Coronary artery (tissue), 2 donors: ENCODE measurements at regions not wholly inside any gene's neighbourhood (a gene's known extent, or its start where the extent isn't known, plus 50 kb on each side); places are given as distances from the start of the nearest gene placed in this dataset.

ENCODE experiments used
- DNase-seq: peaks from one replicate; pipeline ENCODE4 v3.0.0-alpha.2; 2017; ENCODE audit warnings: low spot score
- H3K27ac ChIP-seq, 2 donors: fragments of 200-600 bp; sonication (generic); one replicate each; pipeline ENCODE4 v1.5.1; 2016 to 2019
- H3K4me3 ChIP-seq: fragments of 200-600 bp; sonication (generic); 2 replicates; pipeline ENCODE4 v1.5.1; 2016; ENCODE audit warnings: mild to moderate bottlenecking, moderate library complexity
- CTCF ChIP-seq: fragments of 200-600 bp; sonication (generic); IDR thresholded peaks from one replicate; pipeline ENCODE4 v1.5.1; 2019; ENCODE audit warnings: antibody characterized with exemption

GRCh38 chr18:61239051-61239450, 94.2 kb upstream of the CDH20 start:
- H3K4me3 ChIP-seq = no peak overlapping the region
- H3K27ac ChIP-seq = no peak overlapping the region
- no peak for TF ChIP-seq CTCF
- DNase-seq = no peak

- TF ChIP-seq CTCF = no peak
- no peak for DNase-seq
- Histone ChIP-seq H3K4me3 (no peak overlapping the region), H3K27ac (no peak overlapping the region)
Measured at GRCh38 chr18:61241260-61241853, 91.9 kb upstream of the CDH20 start.

GRCh38 chr18:61244632-61245031, 88.6 kb upstream of the CDH20 start:
- no peak for TF ChIP-seq CTCF
- Histone ChIP-seq H3K4me3 (no peak overlapping the region), H3K27ac (no peak overlapping the region)
- no peak for DNase-seq

GRCh38 chr18:61245276-61245675, 88.0 kb upstream of the CDH20 start:
- no peak for DNase-seq
- no peak overlapping the region for H3K4me3 ChIP-seq
- no peak overlapping the region for H3K27ac ChIP-seq
- TF ChIP-seq CTCF = no peak

GRCh38 chr18:61248589-61248988, 84.6 kb upstream of the CDH20 start:
- no peak for TF ChIP-seq CTCF
- Histone ChIP-seq H3K27ac (no peak overlapping the region), H3K4me3 (no peak overlapping the region)
- no peak for DNase-seq

- no peak for DNase-seq
- Histone ChIP-seq H3K27ac (no peak overlapping the region), H3K4me3 (no peak overlapping the region)
- no peak for TF ChIP-seq CTCF
Measured at GRCh38 chr18:61256291-61256690, 76.9 kb upstream of the CDH20 start.

GRCh38 chr18:61261870-61262269, 71.4 kb upstream of the CDH20 start:
- Histone ChIP-seq H3K4me3 (no peak overlapping the region), H3K27ac (no peak overlapping the region)
- no peak for DNase-seq
- TF ChIP-seq CTCF = no peak
